Sigmoid colon (tissue), 6 donors: ENCODE measurements at regions not wholly inside any gene's neighbourhood (a gene's known extent, or its start where the extent isn't known, plus 50 kb on each side); places are given as distances from the start of the nearest gene placed in this dataset.
A peak's percentile ranks its signal among the peaks of the same experiment; 100 is the strongest.

Source experiments
- DNase-seq: peaks from one replicate; pipeline ENCODE4 v3.0.0-alpha.2; 2019
- H3K27ac ChIP-seq, 4 donors: fragments of 200-600 bp; sonication (generic); one replicate each; pipeline ENCODE4 v1.5.1; 2016 to 2019; ENCODE audit warnings: mild to moderate bottlenecking in 1 of 4
- H3K27me3 ChIP-seq, 3 donors: fragments of 200-600 bp; sonication (generic); one replicate each; pipeline ENCODE4 v1.5.1; 2019; ENCODE audit warnings: mild to moderate bottlenecking in 1 of 3
- H3K36me3 ChIP-seq, 4 donors: fragments of 200-600 bp; sonication (generic); one replicate each; pipeline ENCODE4 v1.5.1; 2016 to 2019
- H3K4me1 ChIP-seq, 4 donors: fragments of 200-600 bp; sonication (generic); one replicate each; pipeline ENCODE4 v1.5.1; 2017 to 2019
- H3K4me3 ChIP-seq, 4 donors: fragments of 200-600 bp; sonication (generic); one replicate each; pipeline ENCODE4 v1.5.1; 2017 to 2019; ENCODE audit warnings: mild to moderate bottlenecking in 2 of 4, moderate library complexity in 1 of 4
- H3K9me3 ChIP-seq, 4 donors: fragments of 200-600 bp in 3 of 4; sonication (generic) in 3 of 4; one replicate each; pipeline versions ENCODE4 v1.5.1 to v1.6.1; 2013 to 2019
- CTCF ChIP-seq, 4 experiments: fragments of 450-650 bp in 3 of 4; fragments of 200-600 bp in 1 of 4; IDR thresholded peaks; one replicate each; pipeline ENCODE4 v1.5.1; 2016 to 2019; ENCODE audit warnings: antibody characterized with exemption in 4 of 4, mild to moderate bottlenecking in 3 of 4, moderate library complexity in 2 of 4
- EP300 ChIP-seq, 4 donors: sonication (generic); formaldehyde crosslinking; IDR thresholded peaks; one replicate each; pipeline ENCODE4 v1.6.1; 2017; ENCODE audit warnings: antibody characterized with exemption in 4 of 4
- POLR2A ChIP-seq, 2 donors: fragments of 450-650 bp; IDR thresholded peaks; one replicate each; pipeline ENCODE4 v1.6.1; 2016; ENCODE audit warnings: antibody characterized with exemption in 2 of 2, mild to moderate bottlenecking in 2 of 2, moderate library complexity in 2 of 2
- POLR2AphosphoS5 ChIP-seq, 4 donors: sonication (generic); formaldehyde crosslinking; IDR thresholded peaks; one replicate each; pipeline ENCODE4 v1.6.1; 2017; ENCODE audit warnings: antibody characterized with exemption in 4 of 4
- WGBS, 2 donors: extraction: QIAGEN DNeasy Blood & Tissue Kit; methylation state at CpG; one replicate each; pipeline ENCODE4 v1.1.7; 2013; 5-methylcytosine and 5-hydroxymethylcytosine counted together
- intact Hi-C: fragments of 100-400 bp; cut with DNase I; formaldehyde crosslinking; loops from one replicate; pipeline ENCODE4 v1.15.1; 2023
- donor health status: healthy with polysubstance abuse.
- donor health status: healthy.

DNA sequence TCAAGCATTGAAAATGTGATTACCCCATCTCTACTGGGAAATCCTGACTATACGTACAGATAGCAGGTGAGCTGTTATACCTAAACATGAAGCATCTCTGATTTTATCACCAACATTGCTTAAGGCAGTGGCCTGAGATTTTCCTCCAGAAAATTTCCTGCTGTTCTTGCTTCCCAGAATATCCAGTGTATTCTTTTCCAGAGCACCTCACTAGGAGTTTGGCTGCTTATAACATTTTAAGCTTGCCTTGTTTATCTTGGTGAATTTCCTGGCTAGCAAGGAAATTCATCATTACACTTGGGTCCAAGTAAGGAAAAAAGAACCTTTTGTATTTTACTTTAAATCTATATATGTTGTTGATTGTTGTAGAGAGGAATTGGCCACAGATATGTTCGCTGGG is 73.0 kb upstream of the CLCN4 start:
- intact Hi-C loops, result loop anchor here (1.0 to 5.0 kb wide), 2 partner anchors 33 to 69 kb away; no protein-coding TSS in a partner anchor
- peaks cover 0 to 59% (median 39%) of the 10 kb centered on the region in 4 donors for H3K4me1 ChIP-seq
- no peaks in the 10 kb centered on the region for H3K27me3 ChIP-seq
- DNase-seq, result no peak
- H3K36me3 ChIP-seq, result no peaks in the 10 kb centered on the region
- WGBS, 2 donors, result 40 to 64% methylated on average over 2 of the region's 2 CpGs
- no peak for TF ChIP-seq POLR2AphosphoS5 (IDR thresholded peaks at IDR 0.05)
- TF ChIP-seq POLR2A (IDR thresholded peaks at IDR 0.05), result no peak
- peak in 1 of 4 donors; percentile 8 for TF ChIP-seq EP300 (IDR thresholded peaks at IDR 0.05)
- no peak for TF ChIP-seq CTCF (IDR thresholded peaks at IDR 0.05)
- no peaks in the 10 kb centered on the region for H3K9me3 ChIP-seq
- peak overlapping the region; percentile 77 to 82 (median 79) for H3K27ac ChIP-seq
- no peak overlapping the region for H3K4me3 ChIP-seq

DNA sequence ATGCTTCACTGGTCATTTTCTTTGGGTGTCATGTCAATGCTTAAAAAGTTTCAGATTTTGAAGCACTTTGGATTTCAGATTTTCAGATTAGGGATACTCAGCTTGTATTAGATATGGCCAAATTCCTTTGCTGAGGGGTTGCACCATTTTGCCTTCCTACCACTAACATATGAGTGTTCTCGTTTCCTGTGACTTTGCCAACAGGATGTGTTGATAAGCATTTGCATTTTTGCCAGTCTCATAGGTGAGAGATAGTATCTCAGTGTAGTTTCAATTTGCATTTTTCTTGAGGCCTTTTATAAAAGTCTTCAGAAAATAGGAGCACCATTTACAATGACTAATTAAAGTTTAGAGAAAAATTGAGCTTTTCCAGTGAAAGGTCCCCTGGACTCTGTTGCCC is 71.6 kb upstream of the CLCN4 start:
- H3K27me3 ChIP-seq, result no peaks in the 10 kb centered on the region
- H3K27ac ChIP-seq, result peak overlapping the region; percentile 69 to 80 (median 75)
- no peak overlapping the region for H3K4me3 ChIP-seq
- no peak for TF ChIP-seq EP300 (IDR thresholded peaks at IDR 0.05)
- no peak for TF ChIP-seq POLR2AphosphoS5 (IDR thresholded peaks at IDR 0.05)
- no peak for TF ChIP-seq CTCF (IDR thresholded peaks at IDR 0.05)
- TF ChIP-seq POLR2A (IDR thresholded peaks at IDR 0.05), result no peak
- no peaks in the 10 kb centered on the region for H3K9me3 ChIP-seq
- H3K36me3 ChIP-seq, result no peaks in the 10 kb centered on the region
- intact Hi-C loops, result no loop called here
- no peak for DNase-seq
- H3K4me1 ChIP-seq, result peaks cover 0 to 66% (median 46%) of the 10 kb centered on the region in 4 donors
- 36 to 83% methylated on average over 1 of the region's 1 CpG for WGBS, 2 donors

- intact Hi-C loops, result no loop called here
- Histone ChIP-seq H3K27ac (peak overlapping the region; percentile 69 to 80 (median 75)), H3K9me3 (no peaks in the 10 kb centered on the region), H3K27me3 (no peaks in the 10 kb centered on the region), H3K4me3 (no peak overlapping the region), H3K36me3 (peaks cover 0 to 8% (median 0%) of the 10 kb centered on the region in 4 donors), H3K4me1 (peaks cover 0 to 69% (median 46%) of the 10 kb centered on the region in 4 donors)
- TF ChIP-seq EP300 (IDR thresholded peaks at IDR 0.05) (no peak), POLR2AphosphoS5 (IDR thresholded peaks at IDR 0.05) (peak in 3 of 4 donors; percentile 15 to 43 (median 30)), POLR2A (IDR thresholded peaks at IDR 0.05) (no peak), CTCF (IDR thresholded peaks at IDR 0.05) (no peak)
- peak; percentile 80 for DNase-seq
- 86 to 87% methylated on average over 8 of the region's 8 CpGs for WGBS, 2 donors
Observed at GRCh38 chrX:10086676-10087075, 70.1 kb upstream of the CLCN4 start.

DNA sequence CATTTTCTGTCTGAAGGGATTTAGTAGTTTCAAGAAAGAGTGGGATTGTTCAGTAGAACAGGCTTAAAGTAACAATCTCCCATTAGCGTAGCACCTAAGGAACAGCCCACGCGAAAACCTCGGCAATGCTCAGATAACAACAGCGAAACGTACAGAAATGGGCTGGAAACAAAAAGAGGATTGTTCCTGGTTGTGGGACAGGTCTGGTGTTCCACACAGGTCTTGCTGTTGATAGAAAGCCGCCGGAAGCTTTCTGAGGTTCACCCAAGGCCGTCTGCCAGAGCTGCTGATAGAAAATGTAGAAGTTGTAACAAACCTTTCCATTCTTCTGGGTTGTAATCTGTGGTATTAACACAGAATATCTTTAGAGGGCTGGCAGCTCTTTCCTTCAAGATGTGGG is 69.4 kb upstream of the CLCN4 start:
- no peak for DNase-seq
- Histone ChIP-seq H3K4me1 (peaks cover 0 to 62% (median 40%) of the 10 kb centered on the region in 4 donors), H3K9me3 (no peaks in the 10 kb centered on the region), H3K27ac (peak overlapping the region in 3 of 4 donors; percentile 71 to 80 (median 79)), H3K36me3 (peaks cover 0 to 14% (median 0%) of the 10 kb centered on the region in 4 donors), H3K4me3 (no peak overlapping the region), H3K27me3 (no peaks in the 10 kb centered on the region)
- TF ChIP-seq CTCF (IDR thresholded peaks at IDR 0.05) (no peak), POLR2AphosphoS5 (IDR thresholded peaks at IDR 0.05) (no peak), POLR2A (IDR thresholded peaks at IDR 0.05) (no peak), EP300 (IDR thresholded peaks at IDR 0.05) (no peak)
- intact Hi-C loops, result no loop called here
- 94 to 97% methylated on average over 9 of the region's 9 CpGs for WGBS, 2 donors

- no peak for TF ChIP-seq EP300 (IDR thresholded peaks at IDR 0.05)
- no peak for TF ChIP-seq POLR2AphosphoS5 (IDR thresholded peaks at IDR 0.05)
- no peak for TF ChIP-seq CTCF (IDR thresholded peaks at IDR 0.05)
- TF ChIP-seq POLR2A (IDR thresholded peaks at IDR 0.05), result no peak
Observed at GRCh38 chrX:10089378-10089795, 67.4 kb upstream of the CLCN4 start.

More at GRCh38 chrX:10089378-10089795, 67.4 kb upstream of the CLCN4 start:
- Histone ChIP-seq H3K4me3 (no peak overlapping the region), H3K27me3 (no peaks in the 10 kb centered on the region), H3K4me1 (peaks cover 0 to 49% (median 30%) of the 10 kb centered on the region in 4 donors), H3K36me3 (peaks cover 0 to 15% (median 0%) of the 10 kb centered on the region in 4 donors), H3K9me3 (no peaks in the 10 kb centered on the region), H3K27ac (peak overlapping the region; percentile 51 to 79 (median 62))
- DNase-seq, result no peak
- intact Hi-C loops, result no loop called here
- 74 to 75% methylated on average over 3 of the region's 3 CpGs for WGBS, 2 donors
